ENCODE measurements at regions not wholly inside any gene's neighbourhood (a gene's known extent, or its start where the extent isn't known, plus 50 kb on each side); places are given as distances from the start of the nearest gene placed in this dataset.

GRCh38 chr2:21727101-21727500 is 603.3 kb downstream of the TDRD15 start:
- TF ChIP-seq ARNT (IDR thresholded peaks at IDR 0.05) (no peak), BHLHE40 (IDR thresholded peaks at IDR 0.05; ENCODE audit: borderline replicate concordance) (no peak), ELF4 (IDR thresholded peaks at IDR 0.05) (no peak), L3MBTL2 (conservative IDR thresholded peaks at IDR 0.05) (no peak), SP1 (IDR thresholded peaks at IDR 0.05) (no peak), NFRKB (IDR thresholded peaks at IDR 0.05) (no peak), CTBP1 (IDR thresholded peaks at IDR 0.05; ENCODE audit: borderline replicate concordance) (no peak), ZNF384 (IDR thresholded peaks at IDR 0.05) (no peak), FOXK2 (IDR thresholded peaks at IDR 0.05) (no peak), FOXA1 (IDR thresholded peaks at IDR 0.05) (no peak), HDGF (IDR thresholded peaks at IDR 0.05; ENCODE audit: borderline replicate concordance) (no peak)
- CTCF ChIA-PET: no interaction called here
- no peak for DNase-seq (ENCODE audit: extremely low spot score)
- POLR2A ChIA-PET: no interaction called here

GRCh38 chr2:21728133-21728532 is 604.4 kb downstream of the TDRD15 start:
- DNase-seq (ENCODE audit: extremely low spot score): no peak
- ChIA-PET CTCF (no interaction called here), POLR2A (no interaction called here)
- TF ChIP-seq CTBP1 (IDR thresholded peaks at IDR 0.05; ENCODE audit: borderline replicate concordance) (no peak), L3MBTL2 (conservative IDR thresholded peaks at IDR 0.05) (no peak), FOXK2 (IDR thresholded peaks at IDR 0.05) (no peak), ARNT (IDR thresholded peaks at IDR 0.05) (no peak), LEF1 (IDR thresholded peaks at IDR 0.05; ENCODE audit: borderline replicate concordance) (no peak), PKNOX1 (IDR thresholded peaks at IDR 0.05) (no peak), HDGF (IDR thresholded peaks at IDR 0.05; ENCODE audit: borderline replicate concordance) (no peak), FOXM1 (IDR thresholded peaks at IDR 0.05; ENCODE audit: borderline replicate concordance) (no peak), NFRKB (IDR thresholded peaks at IDR 0.05) (no peak), SUZ12 (IDR thresholded peaks at IDR 0.05) (no peak), ELF4 (IDR thresholded peaks at IDR 0.05) (no peak), ZNF384 (IDR thresholded peaks at IDR 0.05) (no peak), FOXA1 (IDR thresholded peaks at IDR 0.05) (no peak), TARDBP (IDR thresholded peaks at IDR 0.05) (no peak), SP1 (IDR thresholded peaks at IDR 0.05) (no peak), BHLHE40 (IDR thresholded peaks at IDR 0.05; ENCODE audit: borderline replicate concordance) (no peak)

- TF ChIP-seq PKNOX1 (IDR thresholded peaks at IDR 0.05) (no peak), FOXK2 (IDR thresholded peaks at IDR 0.05) (no peak), TARDBP (IDR thresholded peaks at IDR 0.05) (no peak), LEF1 (IDR thresholded peaks at IDR 0.05; ENCODE audit: borderline replicate concordance) (no peak), ARNT (IDR thresholded peaks at IDR 0.05) (no peak), FOXM1 (IDR thresholded peaks at IDR 0.05; ENCODE audit: borderline replicate concordance) (no peak), ELF4 (IDR thresholded peaks at IDR 0.05) (no peak), CTBP1 (IDR thresholded peaks at IDR 0.05; ENCODE audit: borderline replicate concordance) (no peak), NFRKB (IDR thresholded peaks at IDR 0.05) (no peak), ZNF384 (IDR thresholded peaks at IDR 0.05) (no peak), FOXA1 (IDR thresholded peaks at IDR 0.05) (no peak), HDGF (IDR thresholded peaks at IDR 0.05; ENCODE audit: borderline replicate concordance) (no peak), L3MBTL2 (conservative IDR thresholded peaks at IDR 0.05) (no peak), SUZ12 (IDR thresholded peaks at IDR 0.05) (no peak), BHLHE40 (IDR thresholded peaks at IDR 0.05; ENCODE audit: borderline replicate concordance) (no peak), SP1 (IDR thresholded peaks at IDR 0.05) (no peak)
- ChIA-PET POLR2A (no interaction called here), CTCF (no interaction called here)
- DNase-seq (ENCODE audit: extremely low spot score): no peak
These were observed 606.4 kb downstream of the TDRD15 start for GRCh38 chr2:21730141-21730540.

- TF ChIP-seq BHLHE40 (IDR thresholded peaks at IDR 0.05; ENCODE audit: borderline replicate concordance) (no peak), PKNOX1 (IDR thresholded peaks at IDR 0.05) (no peak), FOXM1 (IDR thresholded peaks at IDR 0.05; ENCODE audit: borderline replicate concordance) (no peak), TARDBP (IDR thresholded peaks at IDR 0.05) (no peak), ARNT (IDR thresholded peaks at IDR 0.05) (no peak), HDGF (IDR thresholded peaks at IDR 0.05; ENCODE audit: borderline replicate concordance) (no peak), FOXA1 (IDR thresholded peaks at IDR 0.05) (no peak), ELF4 (IDR thresholded peaks at IDR 0.05) (no peak), CTBP1 (IDR thresholded peaks at IDR 0.05; ENCODE audit: borderline replicate concordance) (no peak), LEF1 (IDR thresholded peaks at IDR 0.05; ENCODE audit: borderline replicate concordance) (no peak)
- POLR2A ChIA-PET: no interaction called here
- DNase-seq (ENCODE audit: extremely low spot score): no peak
- CTCF ChIA-PET: no interaction called here
These were observed 616.7 kb downstream of the TDRD15 start for GRCh38 chr2:21740484-21740883.

GRCh38 chr2:21746499-21746898 is 622.7 kb downstream of the TDRD15 start:
- POLR2A ChIA-PET: no interaction called here
- no peak for DNase-seq (ENCODE audit: extremely low spot score)
- CTCF ChIA-PET: no interaction called here
- TF ChIP-seq BHLHE40 (IDR thresholded peaks at IDR 0.05; ENCODE audit: borderline replicate concordance) (no peak), PKNOX1 (IDR thresholded peaks at IDR 0.05) (no peak), L3MBTL2 (conservative IDR thresholded peaks at IDR 0.05) (no peak), FOXK2 (IDR thresholded peaks at IDR 0.05) (no peak), ELF4 (IDR thresholded peaks at IDR 0.05) (no peak), SP1 (IDR thresholded peaks at IDR 0.05) (no peak), CTBP1 (IDR thresholded peaks at IDR 0.05; ENCODE audit: borderline replicate concordance) (no peak), SUZ12 (IDR thresholded peaks at IDR 0.05) (no peak), FOXA1 (IDR thresholded peaks at IDR 0.05) (no peak), HDGF (IDR thresholded peaks at IDR 0.05; ENCODE audit: borderline replicate concordance) (no peak), LEF1 (IDR thresholded peaks at IDR 0.05; ENCODE audit: borderline replicate concordance) (no peak), ARNT (IDR thresholded peaks at IDR 0.05) (no peak), NFRKB (IDR thresholded peaks at IDR 0.05) (no peak), ZNF384 (IDR thresholded peaks at IDR 0.05) (no peak), FOXM1 (IDR thresholded peaks at IDR 0.05; ENCODE audit: borderline replicate concordance) (no peak)
